ENCODE measurements at regions not wholly inside any gene's neighbourhood (a gene's known extent, or its start where the extent isn't known, plus 50 kb on each side); places are given as distances from the start of the nearest gene placed in this dataset.

- peaks cover 4% of the 10 kb centered on the region for H3K27me3 Mint-ChIP-seq
- DNase-seq (no peak), ATAC-seq (ENCODE audit: low read depth in 2 of 2) (no peak)
- no peak overlapping the region for H3K4me3 Mint-ChIP-seq
- H3K27ac Mint-ChIP-seq, result peak overlapping the region in 1 of 3 donors; percentile 18
- Histone ChIP-seq H3K9me3 (ENCODE audit: control insufficient read depth in 2 of 2, low read length in 2 of 2) (no peaks in the 10 kb centered on the region), H3K36me3 (ENCODE audit: control insufficient read depth, insufficient read depth, low read length) (no peaks in the 10 kb centered on the region), H3K4me1 (ENCODE audit: control insufficient read depth, insufficient read depth, low read length, poor library complexity, severe bottlenecking) (peaks cover 7% of the 10 kb centered on the region), H3K27me3 (ENCODE audit: control insufficient read depth, insufficient read depth, low read length) (no peaks in the 10 kb centered on the region), H3K4me3 (ENCODE audit: low read depth, low read length) (no peak overlapping the region), H3K27ac (ENCODE audit: insufficient read depth, low read length, poor library complexity, severe bottlenecking) (no peak overlapping the region)
- H3K9me3 Mint-ChIP-seq, result peaks cover 0 to 5% (median 2%) of the 10 kb centered on the region in 7 donors
- no peaks in the 10 kb centered on the region for H3K36me3 Mint-ChIP-seq
- peaks cover 10 to 21% (median 17%) of the 10 kb centered on the region in 4 donors for H3K4me1 Mint-ChIP-seq
These were observed 54.4 kb upstream of the SIRPG start for GRCh38 chr20:1711826-1712601.

- Mint-ChIP-seq H3K4me3 (no peak overlapping the region), H3K4me1 (peaks cover 14 to 25% (median 19%) of the 10 kb centered on the region in 4 donors), H3K27ac (no peak overlapping the region), H3K36me3 (no peaks in the 10 kb centered on the region), H3K27me3 (peaks cover 4% of the 10 kb centered on the region), H3K9me3 (peaks cover 0 to 5% (median 2%) of the 10 kb centered on the region in 7 donors)
- Histone ChIP-seq H3K27ac (ENCODE audit: insufficient read depth, low read length, poor library complexity, severe bottlenecking) (no peak overlapping the region), H3K4me1 (ENCODE audit: control insufficient read depth, insufficient read depth, low read length, poor library complexity, severe bottlenecking) (peaks cover 7% of the 10 kb centered on the region), H3K27me3 (ENCODE audit: control insufficient read depth, insufficient read depth, low read length) (no peaks in the 10 kb centered on the region), H3K4me3 (ENCODE audit: low read depth, low read length) (no peak overlapping the region), H3K9me3 (ENCODE audit: control insufficient read depth in 2 of 2, low read length in 2 of 2) (no peaks in the 10 kb centered on the region), H3K36me3 (ENCODE audit: control insufficient read depth, insufficient read depth, low read length) (no peaks in the 10 kb centered on the region)
- DNase-seq (no peak), ATAC-seq (ENCODE audit: low read depth in 2 of 2) (no peak)
These were observed 53.7 kb upstream of the SIRPG start for GRCh38 chr20:1711266-1711665.

- Mint-ChIP-seq H3K27ac (peak overlapping the region in 1 of 3 donors; percentile 21), H3K27me3 (peaks cover 4% of the 10 kb centered on the region), H3K4me1 (peaks cover 16 to 27% (median 20%) of the 10 kb centered on the region in 4 donors), H3K4me3 (no peak overlapping the region), H3K36me3 (no peaks in the 10 kb centered on the region), H3K9me3 (peaks cover 0 to 5% (median 2%) of the 10 kb centered on the region in 7 donors)
- no peaks in the 10 kb centered on the region for H3K36me3 ChIP-seq (ENCODE audit: control insufficient read depth, insufficient read depth, low read length)
- H3K9me3 ChIP-seq (ENCODE audit: control insufficient read depth in 2 of 2, low read length in 2 of 2), result no peaks in the 10 kb centered on the region
- H3K27ac ChIP-seq (ENCODE audit: insufficient read depth, low read length, poor library complexity, severe bottlenecking), result no peak overlapping the region
- DNase-seq (no peak), ATAC-seq (ENCODE audit: low read depth in 2 of 2) (no peak)
- H3K4me1 ChIP-seq (ENCODE audit: control insufficient read depth, insufficient read depth, low read length, poor library complexity, severe bottlenecking), result peaks cover 7% of the 10 kb centered on the region
- H3K4me3 ChIP-seq (ENCODE audit: low read depth, low read length), result no peak overlapping the region
- no peaks in the 10 kb centered on the region for H3K27me3 ChIP-seq (ENCODE audit: control insufficient read depth, insufficient read depth, low read length)
These were observed 52.9 kb upstream of the SIRPG start for GRCh38 chr20:1710484-1710883.

- peak overlapping the region in 3 of 4 donors; percentile 41 to 48 (median 47) for H3K4me3 Mint-ChIP-seq
These were observed 50.2 kb upstream of the SIRPG start for GRCh38 chr20:1707588-1708449.

More at GRCh38 chr20:1707588-1708449, 50.2 kb upstream of the SIRPG start:
- Mint-ChIP-seq H3K27ac (peak overlapping the region; percentile 58 to 93 (median 90)), H3K36me3 (no peaks in the 10 kb centered on the region), H3K9me3 (peaks cover 0 to 11% (median 1%) of the 10 kb centered on the region in 7 donors), H3K27me3 (peaks cover 8% of the 10 kb centered on the region), H3K4me1 (peaks cover 16 to 27% (median 22%) of the 10 kb centered on the region in 4 donors)
- no peaks in the 10 kb centered on the region for H3K36me3 ChIP-seq (ENCODE audit: control insufficient read depth, insufficient read depth, low read length)
- H3K27ac ChIP-seq (ENCODE audit: insufficient read depth, low read length, poor library complexity, severe bottlenecking), result no peak overlapping the region
- H3K9me3 ChIP-seq (ENCODE audit: control insufficient read depth in 2 of 2, low read length in 2 of 2), result no peaks in the 10 kb centered on the region
- H3K27me3 ChIP-seq (ENCODE audit: control insufficient read depth, insufficient read depth, low read length), result no peaks in the 10 kb centered on the region
- H3K4me1 ChIP-seq (ENCODE audit: control insufficient read depth, insufficient read depth, low read length, poor library complexity, severe bottlenecking), result peaks cover 7% of the 10 kb centered on the region
- H3K4me3 ChIP-seq (ENCODE audit: low read depth, low read length), result no peak overlapping the region
- DNase-seq (peak in 1 of 3 donors; percentile 36), ATAC-seq (ENCODE audit: low read depth in 2 of 2) (peak; percentile 65 to 75)

Measured in CD4-positive, CD25-positive, alpha-beta regulatory T cell (primary cell).